Activated T-cell treated with anti-CD3 and anti-CD28 coated beads, Interleukin-2, amount 50 U/mL, for 72 hours (primary cell): ENCODE measurements at regions not wholly inside any gene's neighbourhood (a gene's known extent, or its start where the extent isn't known, plus 50 kb on each side); places are given as distances from the start of the nearest gene placed in this dataset.
A peak's percentile ranks its signal among the peaks of the same experiment; 100 is the strongest.

Experiments
- ATAC-seq, 2 donors: fragments of 150-1000 bp; cut with Tn5 transposase; replicated peaks in 1 of 2; 2 replicates each; pipeline ENCODE4 v1.10.0; 2021; ENCODE audit warnings: moderate library complexity in 2 of 2, mild to moderate bottlenecking in 1 of 2
- DNase-seq, 2 donors: peaks; one replicate each; pipeline ENCODE4 v3.0.0; 2021 to 2022; ENCODE audit warnings: mixed read lengths in 1 of 2
- H3K27ac Mint-ChIP-seq: one replicate; pipeline ENCODE4 v1.8.0; 2022; ENCODE audit warnings: mild to moderate bottlenecking, moderate library complexity, mixed read lengths
- H3K27me3 Mint-ChIP-seq: one replicate; pipeline ENCODE4 v1.8.0; 2022; ENCODE audit warnings: low read depth, mixed read lengths
- H3K36me3 Mint-ChIP-seq, 2 donors: one replicate each; pipeline ENCODE4 v1.8.0; 2022; ENCODE audit warnings: mixed read lengths in 2 of 2, mild to moderate bottlenecking in 1 of 2; ENCODE audit not compliant: insufficient read depth in 2 of 2
- H3K4me1 Mint-ChIP-seq: one replicate; pipeline ENCODE4 v1.8.0; 2022; ENCODE audit warnings: low read depth, mixed read lengths
- H3K4me3 Mint-ChIP-seq, 2 donors: one replicate each; pipeline ENCODE4 v1.8.0; 2022; ENCODE audit warnings: mild to moderate bottlenecking in 2 of 2, mixed read lengths in 2 of 2, moderate library complexity in 2 of 2
- H3K9me3 Mint-ChIP-seq, 2 donors: one replicate each; pipeline ENCODE4 v1.8.0; 2022; ENCODE audit warnings: mixed read lengths in 2 of 2

DNA sequence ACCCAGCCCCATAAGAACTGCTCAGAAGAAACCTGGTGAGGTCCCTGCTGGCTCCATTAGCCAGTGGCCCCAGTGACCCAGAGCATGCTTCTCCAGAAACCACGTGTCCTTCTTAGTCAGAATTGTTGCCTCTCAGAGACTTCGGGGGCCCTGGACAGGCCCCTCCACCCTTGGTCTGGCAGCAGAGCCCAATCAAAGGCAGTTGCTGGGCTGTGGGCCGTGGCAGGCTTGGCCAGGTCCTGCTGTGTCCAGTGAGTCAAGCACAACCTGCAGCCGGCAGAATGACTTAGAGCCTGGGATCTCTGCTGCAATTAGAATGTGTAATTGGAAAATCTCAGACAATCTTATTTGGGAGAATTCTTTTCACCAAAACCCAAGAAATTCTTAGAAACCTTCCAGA lies 502.0 kb upstream of the KLF4 start:
- H3K27ac Mint-ChIP-seq = no peak overlapping the region

DNA sequence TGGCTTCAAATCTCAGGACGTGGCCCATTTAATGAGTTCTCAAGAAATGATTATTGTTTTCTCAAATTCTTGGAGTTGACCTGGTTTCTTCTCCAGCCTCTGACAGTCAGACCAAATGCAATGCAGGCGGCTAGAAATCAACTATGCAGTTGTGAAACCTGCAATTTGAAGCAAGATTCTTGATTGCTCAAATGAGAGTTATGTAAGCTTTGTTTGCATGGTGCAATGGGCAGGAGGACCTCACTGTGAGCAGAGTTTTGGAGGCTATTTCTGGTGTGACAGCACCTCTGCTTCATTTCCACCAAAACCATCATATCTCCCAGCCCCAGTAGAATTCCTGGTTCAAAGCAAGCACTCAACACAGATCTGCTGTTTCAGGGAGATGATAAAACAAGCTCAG lies 500.0 kb upstream of the KLF4 start:
- Mint-ChIP-seq H3K27ac (no peak overlapping the region), H3K4me3 (no peak overlapping the region), H3K9me3 (peaks cover 2 to 3% of the 10 kb centered on the region in 2 donors), H3K27me3 (no peaks in the 10 kb centered on the region), H3K4me1 (no peaks in the 10 kb centered on the region), H3K36me3 (no peaks in the 10 kb centered on the region)
- ATAC-seq (no peak), DNase-seq (no peak)

More for the DNA sequence above, 502.0 kb upstream of the KLF4 start:
- ATAC-seq (no peak), DNase-seq (no peak)
- no peaks in the 10 kb centered on the region for H3K4me1 Mint-ChIP-seq
- H3K4me3 Mint-ChIP-seq = no peak overlapping the region
- no peaks in the 10 kb centered on the region for H3K36me3 Mint-ChIP-seq
- H3K9me3 Mint-ChIP-seq = peaks cover 0 to 3% of the 10 kb centered on the region in 2 donors
- H3K27me3 Mint-ChIP-seq = no peaks in the 10 kb centered on the region

DNA sequence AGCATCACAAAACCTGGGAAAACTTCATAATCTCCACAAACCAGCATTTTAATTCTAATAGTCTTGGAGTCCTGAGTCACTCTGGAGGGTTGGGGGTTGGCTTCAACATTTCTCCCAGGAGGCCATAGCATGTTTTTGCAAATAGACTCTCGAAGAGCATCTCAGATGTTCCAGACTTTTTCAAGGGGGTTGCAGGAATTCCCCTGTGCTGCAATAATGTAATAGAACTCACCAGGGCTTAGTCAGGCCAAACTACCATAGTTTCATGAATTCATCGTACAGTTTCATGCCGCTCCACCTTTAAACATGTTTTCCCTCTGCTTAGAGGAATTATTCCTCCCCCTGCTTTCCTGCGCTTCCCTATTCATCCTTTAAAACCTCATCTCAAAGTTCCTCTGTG lies 499.5 kb upstream of the KLF4 start:
- Mint-ChIP-seq H3K9me3 (peaks cover 2 to 3% of the 10 kb centered on the region in 2 donors), H3K36me3 (no peaks in the 10 kb centered on the region), H3K4me1 (no peaks in the 10 kb centered on the region), H3K27me3 (no peaks in the 10 kb centered on the region), H3K27ac (no peak overlapping the region), H3K4me3 (no peak overlapping the region)
- no peak for DNase-seq
- ATAC-seq = no peak

DNA sequence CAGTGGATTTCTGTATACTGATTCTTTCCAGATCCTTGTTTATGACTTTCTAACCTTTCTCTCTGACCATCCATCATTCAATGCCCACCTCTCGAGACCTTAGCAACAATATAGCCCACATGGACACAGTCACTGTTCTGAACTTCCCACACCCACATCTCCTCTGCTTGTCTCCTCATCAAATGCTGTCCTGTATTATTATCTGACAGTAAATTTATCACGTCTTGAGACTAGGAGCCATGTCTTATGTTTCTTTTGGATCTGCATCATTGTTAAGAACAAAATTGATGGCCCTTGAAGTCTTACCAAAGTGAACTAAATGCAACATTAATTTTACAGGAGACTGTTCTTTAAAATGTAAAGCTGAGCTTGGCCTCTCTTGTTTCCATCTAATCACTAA lies 495.4 kb upstream of the KLF4 start:
- Mint-ChIP-seq H3K9me3 (peaks cover 2 to 3% of the 10 kb centered on the region in 2 donors), H3K4me3 (no peak overlapping the region), H3K36me3 (no peaks in the 10 kb centered on the region), H3K4me1 (no peaks in the 10 kb centered on the region), H3K27me3 (no peaks in the 10 kb centered on the region), H3K27ac (no peak overlapping the region)
- ATAC-seq (no peak), DNase-seq (no peak)

DNA sequence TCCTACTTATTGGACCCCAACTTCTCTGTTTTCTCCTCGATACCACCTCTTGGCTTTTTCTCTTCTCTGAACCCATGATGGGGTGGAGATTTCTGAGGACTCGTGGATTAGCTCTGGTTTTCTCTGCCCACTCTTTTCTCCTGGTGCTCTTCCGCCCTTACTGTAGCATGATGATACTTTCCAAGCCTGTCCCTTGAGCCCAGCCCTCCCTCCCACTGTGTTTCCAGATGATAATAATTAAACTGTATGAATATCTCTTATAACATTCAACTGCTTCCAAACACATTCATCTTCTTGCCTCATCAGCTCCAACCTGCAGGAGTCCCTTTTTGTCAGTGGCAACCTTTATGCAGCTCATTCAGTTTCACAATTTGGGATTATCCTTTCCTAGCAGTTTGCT lies 494.2 kb upstream of the KLF4 start:
- Mint-ChIP-seq H3K27me3 (no peaks in the 10 kb centered on the region), H3K9me3 (peaks cover 2 to 3% of the 10 kb centered on the region in 2 donors), H3K36me3 (no peaks in the 10 kb centered on the region), H3K27ac (no peak overlapping the region), H3K4me3 (no peak overlapping the region), H3K4me1 (no peaks in the 10 kb centered on the region)
- no peak for DNase-seq
- no peak for ATAC-seq

DNA sequence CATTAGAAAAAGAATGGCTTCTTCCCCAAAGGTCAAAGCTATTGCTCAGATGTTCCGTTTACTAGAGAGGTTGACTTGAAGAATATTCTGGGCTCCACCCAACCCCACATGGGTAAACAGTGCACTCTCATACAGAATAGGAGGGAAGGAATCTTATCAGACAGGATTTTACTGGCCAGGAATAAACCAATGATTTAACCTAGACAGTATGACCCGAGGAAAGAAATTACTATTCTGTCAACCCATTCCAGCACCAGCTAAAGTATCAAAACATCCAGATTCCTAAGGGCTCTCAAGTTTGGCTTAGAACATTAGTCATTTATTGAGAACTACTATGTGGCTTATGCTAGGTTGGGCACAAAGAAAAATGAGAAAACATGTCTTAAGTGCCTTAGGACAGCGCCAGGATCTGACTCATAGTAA lies 493.6 kb upstream of the KLF4 start:
- DNase-seq = no peak
- H3K27me3 Mint-ChIP-seq = no peaks in the 10 kb centered on the region

DNA sequence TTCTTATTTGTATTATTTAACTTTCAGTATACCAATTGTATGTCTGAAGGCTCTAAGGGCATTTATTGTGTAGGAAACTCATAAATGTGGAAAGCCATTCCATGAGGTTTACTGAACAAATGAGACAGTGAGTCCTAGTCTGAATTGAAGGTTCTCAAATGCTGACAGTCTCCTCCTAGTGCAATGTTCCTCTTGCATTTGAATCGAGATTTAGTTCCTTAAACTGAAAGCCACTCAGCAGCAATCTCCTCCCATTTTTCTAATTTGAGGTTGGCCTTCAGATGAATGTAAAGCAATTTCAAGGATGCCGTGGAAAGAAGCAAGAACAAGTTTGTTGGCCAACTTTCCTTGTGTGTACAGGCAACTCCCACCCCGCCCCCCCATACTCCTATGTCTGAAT lies 493.2 kb upstream of the KLF4 start:
- H3K27ac Mint-ChIP-seq = no peak overlapping the region
- no peak overlapping the region for H3K4me3 Mint-ChIP-seq
- no peaks in the 10 kb centered on the region for H3K36me3 Mint-ChIP-seq
- ATAC-seq = no peak
- no peak for DNase-seq
- no peaks in the 10 kb centered on the region for H3K4me1 Mint-ChIP-seq
- peaks cover 2 to 3% of the 10 kb centered on the region in 2 donors for H3K9me3 Mint-ChIP-seq
- H3K27me3 Mint-ChIP-seq = no peaks in the 10 kb centered on the region

More for the DNA sequence above, 493.6 kb upstream of the KLF4 start:
- Mint-ChIP-seq H3K4me3 (no peak overlapping the region), H3K27ac (no peak overlapping the region), H3K36me3 (no peaks in the 10 kb centered on the region), H3K4me1 (no peaks in the 10 kb centered on the region), H3K9me3 (peaks cover 2 to 3% of the 10 kb centered on the region in 2 donors)
- ATAC-seq = no peak

DNA sequence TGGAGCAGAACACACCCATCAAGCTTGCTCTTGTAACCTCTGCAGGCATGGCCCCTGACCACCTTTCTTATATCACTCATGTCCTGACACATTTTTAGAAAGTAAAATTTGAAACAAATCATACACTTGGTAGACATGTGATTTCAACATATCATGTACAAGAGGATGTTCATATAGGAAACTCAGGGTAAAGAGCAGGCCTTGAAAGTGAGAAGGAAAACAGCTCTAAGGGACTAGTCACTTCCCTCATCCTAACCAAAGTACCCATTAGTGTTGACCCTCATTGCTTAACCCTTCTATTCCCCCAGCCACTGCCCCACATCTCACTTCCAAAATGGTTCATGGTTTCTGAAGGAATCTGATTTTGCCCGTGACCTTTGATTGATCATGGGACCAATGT lies 492.4 kb upstream of the KLF4 start:
- Mint-ChIP-seq H3K9me3 (peaks cover 2 to 3% of the 10 kb centered on the region in 2 donors), H3K27me3 (no peaks in the 10 kb centered on the region), H3K4me1 (no peaks in the 10 kb centered on the region), H3K4me3 (no peak overlapping the region), H3K27ac (no peak overlapping the region), H3K36me3 (no peaks in the 10 kb centered on the region)
- DNase-seq (no peak), ATAC-seq (no peak)

DNA sequence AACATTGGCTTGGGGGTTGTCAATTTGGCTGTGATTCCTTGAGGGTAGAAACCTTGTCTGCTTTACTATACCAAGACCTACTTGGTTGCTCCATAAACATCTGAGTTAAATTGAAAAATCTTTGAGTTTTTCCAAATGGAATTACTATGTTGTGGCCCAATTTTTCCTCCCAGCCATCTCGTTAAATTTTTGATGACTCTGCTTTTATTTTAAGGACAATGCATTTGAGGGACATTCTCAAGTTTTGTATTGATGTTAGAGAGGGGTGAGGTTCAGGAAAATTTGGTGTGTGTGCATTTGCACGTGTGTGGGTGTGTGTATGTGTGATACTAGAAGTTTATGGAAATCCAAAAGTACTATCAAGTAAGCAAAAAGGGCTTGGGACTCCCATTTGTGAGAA lies 491.4 kb upstream of the KLF4 start:
- DNase-seq (no peak), ATAC-seq (no peak)
- Mint-ChIP-seq H3K4me1 (no peaks in the 10 kb centered on the region), H3K9me3 (peaks cover 5 to 6% of the 10 kb centered on the region in 2 donors), H3K4me3 (no peak overlapping the region), H3K36me3 (no peaks in the 10 kb centered on the region), H3K27ac (no peak overlapping the region), H3K27me3 (no peaks in the 10 kb centered on the region)

DNA sequence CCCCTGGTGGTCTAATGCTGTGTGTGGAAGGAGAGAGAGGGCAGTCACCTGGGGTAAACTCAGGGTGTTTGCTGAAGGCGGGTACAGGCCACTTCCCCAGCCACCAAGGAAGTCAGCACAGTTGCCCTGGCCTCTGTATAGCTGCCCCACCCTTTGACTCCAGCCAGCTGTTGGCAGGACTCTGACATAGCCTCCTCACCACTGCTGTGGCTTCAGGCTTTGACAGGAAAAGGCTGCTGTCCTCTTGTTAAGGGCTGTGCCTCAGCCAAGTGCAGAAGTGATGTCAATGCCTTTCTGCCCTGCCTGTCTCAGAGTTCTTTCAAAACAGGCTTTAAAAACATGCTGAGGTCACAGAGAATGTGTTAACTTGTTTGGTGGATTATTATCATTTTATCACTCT lies 487.2 kb upstream of the KLF4 start:
- H3K27ac Mint-ChIP-seq = no peak overlapping the region
- DNase-seq (no peak), ATAC-seq (no peak)
- H3K4me3 Mint-ChIP-seq = no peak overlapping the region
- H3K9me3 Mint-ChIP-seq = peaks cover 6 to 13% of the 10 kb centered on the region in 2 donors
- H3K27me3 Mint-ChIP-seq = no peaks in the 10 kb centered on the region
- no peaks in the 10 kb centered on the region for H3K36me3 Mint-ChIP-seq
- H3K4me1 Mint-ChIP-seq = no peaks in the 10 kb centered on the region

DNA sequence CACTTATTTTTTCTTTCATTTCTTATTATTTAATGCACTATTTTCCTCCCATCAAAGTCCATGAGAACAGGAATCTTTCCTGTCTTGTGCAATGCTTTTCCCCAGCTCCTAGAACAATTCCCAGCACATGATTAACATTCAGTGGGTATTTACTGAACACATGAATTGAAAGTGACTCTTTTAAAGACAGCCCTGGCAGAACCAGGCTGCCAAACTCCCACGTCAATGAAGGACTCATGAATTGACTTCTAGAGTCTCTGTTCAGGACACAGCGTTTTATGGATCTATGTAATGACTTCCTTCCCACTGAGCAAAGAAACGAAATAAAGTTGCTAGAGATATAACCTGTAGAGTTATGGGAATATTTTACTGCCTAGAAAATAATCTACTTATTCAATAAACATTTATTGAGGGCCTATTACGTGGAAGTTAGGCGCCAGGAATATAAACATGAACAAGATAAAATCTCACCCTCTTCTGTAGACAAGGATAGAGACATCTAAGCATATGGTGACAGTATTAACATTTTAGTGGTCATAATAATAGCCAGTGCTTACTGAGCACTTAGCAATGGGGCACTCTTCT lies 485.9 kb upstream of the KLF4 start:
- Mint-ChIP-seq H3K9me3 (peaks cover 6 to 13% of the 10 kb centered on the region in 2 donors), H3K36me3 (no peaks in the 10 kb centered on the region), H3K4me1 (no peaks in the 10 kb centered on the region), H3K27me3 (no peaks in the 10 kb centered on the region), H3K27ac (no peak overlapping the region), H3K4me3 (no peak overlapping the region)
- no peak for ATAC-seq
- no peak for DNase-seq

DNA sequence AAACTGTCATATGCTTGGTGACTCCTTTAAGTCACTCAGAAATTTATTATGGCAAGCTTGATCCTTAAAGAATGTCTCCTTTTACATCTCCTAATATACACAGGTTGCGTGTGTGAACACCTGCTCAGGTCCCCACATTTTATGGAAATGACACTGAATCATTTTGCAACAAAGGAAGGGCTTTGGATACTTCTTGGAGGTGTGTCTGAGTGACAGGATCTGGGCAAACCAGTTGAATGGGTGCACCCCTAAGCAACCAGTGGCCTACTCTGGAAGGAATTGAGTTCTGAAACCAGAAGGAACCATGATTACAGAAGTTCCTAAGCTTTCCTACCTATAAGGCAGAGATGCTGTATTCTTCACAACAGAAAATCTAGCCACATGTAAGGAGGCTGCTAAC lies 483.9 kb upstream of the KLF4 start:
- Mint-ChIP-seq H3K27me3 (no peaks in the 10 kb centered on the region), H3K4me3 (no peak overlapping the region), H3K9me3 (peaks cover 6 to 17% of the 10 kb centered on the region in 2 donors), H3K4me1 (no peaks in the 10 kb centered on the region), H3K27ac (no peak overlapping the region), H3K36me3 (no peaks in the 10 kb centered on the region)
- DNase-seq (no peak), ATAC-seq (no peak)

DNA sequence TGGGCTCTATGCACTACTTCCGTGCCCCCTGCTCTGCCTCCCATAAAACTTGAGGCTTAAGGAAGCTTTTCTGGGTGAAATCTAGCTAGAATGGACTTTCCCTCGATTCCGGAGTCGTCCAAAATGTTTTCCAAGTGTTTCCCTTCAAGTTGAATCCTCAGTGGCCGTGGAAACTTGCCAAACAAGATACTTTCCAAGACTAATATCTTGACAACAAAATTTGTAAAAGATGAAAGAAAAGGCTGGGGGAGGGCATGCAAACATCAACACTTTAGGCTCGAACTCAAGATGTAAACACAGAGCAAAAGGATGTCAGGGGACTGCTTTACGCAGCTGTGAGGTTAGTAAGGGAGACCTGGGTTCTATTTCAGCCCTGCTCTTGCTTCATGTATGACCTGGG lies 482.8 kb upstream of the KLF4 start:
- Mint-ChIP-seq H3K27ac (peak overlapping the region; percentile 28), H3K4me1 (no peaks in the 10 kb centered on the region), H3K9me3 (peaks cover 6 to 17% of the 10 kb centered on the region in 2 donors), H3K27me3 (no peaks in the 10 kb centered on the region), H3K4me3 (no peak overlapping the region), H3K36me3 (no peaks in the 10 kb centered on the region)
- no peak for ATAC-seq
- no peak for DNase-seq

DNA sequence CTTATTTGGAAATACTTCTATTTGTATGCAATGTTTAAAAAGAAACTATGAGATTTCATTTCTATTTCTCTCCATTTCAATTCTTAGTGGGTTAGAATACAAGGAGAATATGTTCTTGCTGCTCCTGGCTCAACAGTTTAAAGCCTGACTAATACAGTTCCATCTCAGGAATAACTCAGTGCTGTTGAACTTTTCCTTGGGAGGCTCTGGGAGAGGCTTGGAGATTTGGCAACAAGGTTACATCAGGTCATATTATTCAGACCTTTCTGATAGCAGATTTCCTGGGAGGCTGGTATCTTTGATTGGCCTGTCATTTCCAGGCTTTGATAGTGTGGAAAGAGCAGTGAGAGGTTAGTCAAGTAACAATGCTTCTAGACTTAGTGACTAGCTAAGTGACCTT lies 481.7 kb upstream of the KLF4 start:
- no peak for ATAC-seq
- Mint-ChIP-seq H3K4me1 (no peaks in the 10 kb centered on the region), H3K4me3 (no peak overlapping the region), H3K27me3 (no peaks in the 10 kb centered on the region), H3K36me3 (no peaks in the 10 kb centered on the region), H3K27ac (no peak overlapping the region), H3K9me3 (peaks cover 4 to 18% of the 10 kb centered on the region in 2 donors)
- DNase-seq = no peak
